Parathyroid adenoma (tissue), 2 donors: ENCODE measurements at regions not wholly inside any gene's neighbourhood (a gene's known extent, or its start where the extent isn't known, plus 50 kb on each side); places are given as distances from the start of the nearest gene placed in this dataset.

Experiments used
- H2AFZ ChIP-seq: fragments of 300-600 bp; sonication (generic); one replicate; pipeline ENCODE4 v1.7.0; 2017; ENCODE audit warnings: antibody characterized with exemption, mild to moderate bottlenecking
- H3K27ac ChIP-seq: fragments of 300-600 bp; sonication (generic); one replicate; pipeline ENCODE4 v1.7.0; 2017
- H3K27me3 ChIP-seq: fragments of 300-600 bp; sonication (generic); one replicate; pipeline ENCODE4 v1.7.0; 2017; ENCODE audit warnings: low read length; ENCODE audit not compliant: control insufficient read depth, insufficient read depth
- H3K36me3 ChIP-seq: fragments of 300-600 bp; sonication (generic); one replicate; pipeline ENCODE4 v1.7.0; 2017; ENCODE audit warnings: low read length; ENCODE audit not compliant: control insufficient read depth, insufficient read depth
- H3K4me1 ChIP-seq: fragments of 300-600 bp; sonication (generic); one replicate; pipeline ENCODE4 v1.7.0; 2017; ENCODE audit warnings: control low read depth
- H3K4me2 ChIP-seq: fragments of 300-600 bp; sonication (generic); one replicate; pipeline ENCODE4 v1.7.0; 2017; ENCODE audit warnings: low read length
- H3K4me3 ChIP-seq: fragments of 300-600 bp; sonication (generic); one replicate; pipeline ENCODE4 v1.7.0; 2017; ENCODE audit warnings: low read depth, low read length
- H3K79me2 ChIP-seq: fragments of 300-600 bp; sonication (generic); one replicate; pipeline ENCODE4 v1.7.0; 2017; ENCODE audit warnings: control low read depth
- H3K9ac ChIP-seq: fragments of 300-600 bp; sonication (generic); one replicate; pipeline ENCODE4 v1.7.0; 2017; ENCODE audit warnings: mild to moderate bottlenecking
- H3K9me3 ChIP-seq: fragments of 300-600 bp; sonication (generic); one replicate; pipeline ENCODE4 v1.7.0; 2017; ENCODE audit warnings: low read length; ENCODE audit not compliant: control insufficient read depth
- TF ChIP-seq, protein P1 (sequence below): fragments of 300-600 bp; sonication (generic); IDR thresholded peaks from one replicate; pipeline ENCODE4 v1.7.0; 2017; ENCODE audit warnings: antibody characterized with exemption, mild to moderate bottlenecking
- donor health status: primary hyperparathyroidism.

DNA sequence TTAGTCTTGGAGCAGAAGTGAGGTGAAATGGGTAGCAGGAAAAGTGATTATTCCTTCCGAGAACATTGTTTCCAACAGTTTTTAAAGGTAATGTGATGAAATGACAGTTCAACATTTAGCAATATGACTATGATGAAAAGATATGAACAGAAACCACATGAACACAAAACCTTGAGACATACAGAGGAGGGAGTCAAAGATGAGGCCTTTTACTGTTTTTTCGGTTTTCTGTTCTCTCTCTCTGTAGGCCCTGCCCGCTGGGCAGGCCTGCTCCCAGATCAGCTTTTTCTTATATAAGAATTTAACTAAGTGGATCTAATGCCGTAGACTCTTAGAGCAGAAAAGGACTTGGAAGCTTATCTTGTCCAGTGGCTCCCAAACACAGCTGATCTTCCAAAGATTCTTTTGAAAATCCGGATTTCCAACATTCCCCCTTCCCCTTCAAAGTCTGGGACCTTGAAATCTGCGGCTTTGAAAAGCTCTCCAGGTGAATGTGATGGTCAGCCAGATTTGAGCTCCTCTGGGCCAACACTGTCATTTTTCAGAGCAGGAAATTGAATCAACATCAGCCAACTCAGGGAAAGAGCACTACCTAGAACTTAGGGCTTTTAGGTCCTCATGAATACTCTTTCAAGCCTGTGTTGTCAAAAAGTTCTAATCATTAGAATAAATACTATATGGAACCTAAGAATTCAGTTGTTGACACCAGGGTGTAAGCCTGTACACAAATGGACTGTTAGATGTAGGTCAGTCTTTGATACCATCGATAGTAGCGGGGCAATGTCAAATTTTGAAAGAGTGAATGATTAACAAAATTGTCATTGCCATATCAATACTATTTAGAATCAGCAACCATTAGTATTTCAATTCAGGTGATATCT lies 372.7 kb downstream of the SHQ1 start:
- H3K36me3 ChIP-seq: no peaks in the 10 kb centered on the region
- H3K4me3 ChIP-seq: no peak overlapping the region
- no peak overlapping the region for H3K27ac ChIP-seq
- no peaks in the 10 kb centered on the region for H3K9me3 ChIP-seq
- H3K4me1 ChIP-seq: no peaks in the 10 kb centered on the region
- H2AFZ ChIP-seq: no peak overlapping the region
- H3K27me3 ChIP-seq: no peaks in the 10 kb centered on the region
- TF ChIP-seq, protein P1, sequence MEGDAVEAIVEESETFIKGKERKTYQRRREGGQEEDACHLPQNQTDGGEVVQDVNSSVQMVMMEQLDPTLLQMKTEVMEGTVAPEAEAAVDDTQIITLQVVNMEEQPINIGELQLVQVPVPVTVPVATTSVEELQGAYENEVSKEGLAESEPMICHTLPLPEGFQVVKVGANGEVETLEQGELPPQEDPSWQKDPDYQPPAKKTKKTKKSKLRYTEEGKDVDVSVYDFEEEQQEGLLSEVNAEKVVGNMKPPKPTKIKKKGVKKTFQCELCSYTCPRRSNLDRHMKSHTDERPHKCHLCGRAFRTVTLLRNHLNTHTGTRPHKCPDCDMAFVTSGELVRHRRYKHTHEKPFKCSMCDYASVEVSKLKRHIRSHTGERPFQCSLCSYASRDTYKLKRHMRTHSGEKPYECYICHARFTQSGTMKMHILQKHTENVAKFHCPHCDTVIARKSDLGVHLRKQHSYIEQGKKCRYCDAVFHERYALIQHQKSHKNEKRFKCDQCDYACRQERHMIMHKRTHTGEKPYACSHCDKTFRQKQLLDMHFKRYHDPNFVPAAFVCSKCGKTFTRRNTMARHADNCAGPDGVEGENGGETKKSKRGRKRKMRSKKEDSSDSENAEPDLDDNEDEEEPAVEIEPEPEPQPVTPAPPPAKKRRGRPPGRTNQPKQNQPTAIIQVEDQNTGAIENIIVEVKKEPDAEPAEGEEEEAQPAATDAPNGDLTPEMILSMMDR: no peak
- no peak overlapping the region for H3K9ac ChIP-seq
- H3K79me2 ChIP-seq: no peaks in the 10 kb centered on the region
- no peak overlapping the region for H3K4me2 ChIP-seq

DNA sequence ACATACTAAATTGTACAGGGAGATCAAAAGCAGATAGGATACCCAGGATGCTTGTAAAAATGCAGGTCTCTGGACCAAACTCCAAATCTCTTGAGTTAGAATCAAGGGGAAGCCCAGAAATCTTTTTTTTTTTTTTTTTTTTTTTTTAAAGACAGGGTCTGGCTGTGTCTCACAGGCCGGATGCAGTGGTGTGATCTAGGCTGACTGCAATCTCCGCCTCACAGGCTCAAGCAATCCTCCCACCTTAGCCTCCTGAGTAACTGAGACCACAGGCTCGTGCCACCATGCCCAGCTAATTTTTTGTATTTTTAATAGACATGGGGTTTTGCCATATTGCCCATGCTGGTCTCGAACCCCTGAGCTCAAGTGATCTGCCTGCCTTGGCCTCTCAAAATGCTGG lies 373.5 kb downstream of the SHQ1 start:
- Histone ChIP-seq H3K79me2 (no peaks in the 10 kb centered on the region), H3K9ac (no peak overlapping the region), H2AFZ (no peak overlapping the region), H3K27me3 (no peaks in the 10 kb centered on the region), H3K9me3 (no peaks in the 10 kb centered on the region), H3K4me2 (no peak overlapping the region), H3K36me3 (no peaks in the 10 kb centered on the region), H3K4me1 (no peaks in the 10 kb centered on the region), H3K4me3 (no peak overlapping the region), H3K27ac (no peak overlapping the region)
- TF ChIP-seq, protein P1: no peak

DNA sequence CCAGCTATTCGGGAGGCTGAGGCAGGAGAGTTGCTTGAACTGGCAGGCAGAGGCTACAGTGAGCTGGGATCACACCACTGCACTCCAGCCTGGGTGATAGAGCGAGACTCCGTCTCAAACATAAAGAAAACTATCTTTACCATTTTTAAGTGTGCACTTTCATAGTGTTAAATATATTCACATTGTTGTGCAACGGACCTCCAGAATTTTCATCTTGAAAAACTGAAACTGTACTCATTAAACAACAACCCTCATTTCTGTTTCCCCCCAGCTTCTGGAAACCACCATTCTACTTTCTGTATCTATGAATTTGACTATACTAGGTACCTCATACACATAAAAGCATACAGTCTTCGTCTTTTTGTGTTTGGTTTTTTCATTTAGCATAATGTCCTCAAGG lies 375.1 kb downstream of the SHQ1 start:
- Histone ChIP-seq H3K27ac (no peak overlapping the region), H3K4me1 (no peaks in the 10 kb centered on the region), H3K4me3 (no peak overlapping the region), H3K27me3 (no peaks in the 10 kb centered on the region), H3K4me2 (no peak overlapping the region), H3K79me2 (no peaks in the 10 kb centered on the region), H2AFZ (no peak overlapping the region), H3K36me3 (no peaks in the 10 kb centered on the region), H3K9me3 (peaks cover 1% of the 10 kb centered on the region), H3K9ac (no peak overlapping the region)
- TF ChIP-seq, protein P1: no peak

DNA sequence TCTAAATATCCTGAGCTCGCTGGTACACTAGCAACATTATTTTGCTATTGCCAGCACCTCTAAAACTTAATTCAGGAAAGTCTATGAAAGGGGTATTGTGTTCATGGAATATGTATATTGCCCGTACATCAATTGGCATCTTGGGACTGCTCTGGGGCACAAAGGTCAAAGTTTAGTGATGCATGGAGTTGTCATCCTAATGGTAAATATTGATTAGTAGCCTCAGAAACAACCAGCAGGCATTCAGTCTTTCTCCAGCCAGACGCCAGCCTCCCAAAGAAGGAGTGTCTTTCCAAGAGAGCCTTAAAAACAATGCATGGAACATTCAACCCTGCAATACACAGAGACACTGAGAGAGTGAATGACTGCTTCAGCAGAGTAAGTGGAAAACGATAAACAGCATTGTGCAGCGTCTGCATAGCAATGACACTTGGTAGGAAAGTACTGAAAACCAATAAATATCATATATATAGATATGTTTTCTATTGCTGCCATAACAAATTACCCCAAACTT lies 377.3 kb downstream of the SHQ1 start:
- H3K79me2 ChIP-seq: no peaks in the 10 kb centered on the region
- no peak overlapping the region for H3K9ac ChIP-seq
- H3K27me3 ChIP-seq: no peaks in the 10 kb centered on the region
- H3K4me2 ChIP-seq: no peak overlapping the region
- H3K36me3 ChIP-seq: no peaks in the 10 kb centered on the region
- H3K9me3 ChIP-seq: peaks cover 2% of the 10 kb centered on the region
- TF ChIP-seq, protein P1: no peak
- H3K4me1 ChIP-seq: no peaks in the 10 kb centered on the region
- H3K27ac ChIP-seq: no peak overlapping the region
- no peak overlapping the region for H2AFZ ChIP-seq
- no peak overlapping the region for H3K4me3 ChIP-seq
